ENCODE measurements at regions not wholly inside any gene's neighbourhood (a gene's known extent, or its start where the extent isn't known, plus 50 kb on each side); places are given as distances from the start of the nearest gene placed in this dataset.
"Not testable (repeated sequence)": the region's sequence is repeated elsewhere in the genome, so short reads cannot be mapped to it uniquely, and the experiment has no call there.

- no peak for DNase-seq
These were observed 1060.3 kb downstream of the DSC3 start for GRCh38 chr18:29982218-29982617.

- DNase-seq: no peak
These were observed 1062.7 kb downstream of the DSC3 start for GRCh38 chr18:29979881-29980280.

GRCh38 chr18:29969876-29970275 is 1072.7 kb downstream of the DSC3 start:
- DNase-seq: no peak

DNA sequence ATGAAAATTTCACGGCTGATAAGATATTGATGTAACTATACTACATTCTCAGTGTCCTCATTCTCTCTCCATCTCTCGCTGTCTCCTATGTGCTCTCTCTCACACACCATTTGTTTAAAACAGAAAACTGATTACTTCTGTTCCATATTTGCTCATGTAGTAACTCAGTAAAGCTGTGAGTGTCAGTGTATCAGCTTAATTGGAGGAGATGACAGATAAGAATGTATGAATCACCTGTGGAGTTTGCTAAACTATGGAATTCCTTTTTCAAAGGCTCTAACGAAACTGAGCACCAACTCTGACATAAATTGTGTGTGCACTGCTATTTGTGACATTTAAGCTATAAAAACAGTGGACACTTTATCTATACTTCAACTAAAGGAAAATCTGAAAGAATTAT is 1080.0 kb downstream of the DSC3 start:
- DNase-seq: no peak

GRCh38 chr18:29960539-29960938 is 1082.0 kb downstream of the DSC3 start:
- DNase-seq: no peak

DNA sequence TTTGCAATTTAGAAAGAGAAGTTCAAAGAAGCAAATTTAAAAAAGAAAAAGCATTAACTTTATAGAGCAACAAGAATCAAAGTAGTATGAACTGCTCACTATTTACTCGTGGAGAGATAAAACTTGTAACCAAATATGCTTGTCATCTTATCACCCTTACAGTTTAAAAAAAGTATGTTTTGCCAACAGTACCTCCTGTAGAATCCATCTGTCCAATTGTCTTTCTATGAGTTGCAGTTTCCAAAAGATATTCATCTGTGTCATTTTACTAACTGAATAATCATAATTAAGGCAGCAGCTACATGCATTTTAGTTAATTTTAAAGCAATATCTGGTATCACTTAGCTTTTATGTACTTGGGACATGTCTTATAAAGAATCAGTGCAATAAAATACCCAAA is 1112.3 kb downstream of the DSC3 start:
- no peak for DNase-seq

- DNase-seq: no peak
These were observed 1114.5 kb downstream of the DSC3 start for GRCh38 chr18:29928081-29928480.

DNA sequence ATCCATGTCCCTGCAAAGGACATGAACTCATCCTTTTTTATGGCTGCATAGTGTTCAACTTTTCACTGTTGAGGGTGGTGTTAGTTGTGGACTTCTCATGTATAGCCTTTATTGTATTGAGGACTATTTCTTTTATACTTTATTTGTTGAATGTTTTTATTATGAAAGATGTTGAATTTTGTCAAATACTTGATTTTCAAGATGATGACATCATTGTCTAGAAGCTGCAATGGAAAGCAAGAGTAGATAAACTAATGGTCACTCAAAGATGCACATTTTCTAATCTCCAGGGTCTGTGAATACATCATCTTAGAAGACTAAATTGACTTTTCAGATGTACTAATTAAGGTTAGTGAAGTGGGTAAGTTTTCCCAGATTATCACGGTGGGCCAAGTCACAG is 1117.0 kb downstream of the DSC3 start:
- DNase-seq: no peak

- no peak for DNase-seq
These were observed 1130.2 kb downstream of the DSC3 start for GRCh38 chr18:29912351-29912750.

- DNase-seq: no peak
These were observed 1149.5 kb downstream of the DSC3 start for GRCh38 chr18:29892960-29893558.

DNA sequence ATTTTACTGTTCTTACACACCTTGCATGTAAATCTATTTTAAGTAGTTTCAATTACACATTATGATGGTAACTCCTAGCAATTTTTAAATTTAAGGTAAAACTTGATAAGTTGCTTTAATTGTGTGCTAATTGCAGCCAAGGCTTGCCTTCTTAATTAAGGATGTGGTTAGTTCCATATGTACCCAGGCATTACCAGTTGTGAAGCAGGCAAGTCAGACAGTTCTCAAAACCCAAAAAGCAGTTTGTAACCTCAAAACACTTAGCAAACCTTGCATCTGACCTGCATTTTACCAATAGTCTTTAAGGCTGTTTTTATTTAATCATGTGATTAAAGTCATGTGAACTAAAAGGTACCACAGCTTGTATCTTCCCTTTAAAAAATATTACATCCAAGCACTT is 1159.4 kb downstream of the DSC3 start:
- DNase-seq: no peak

GRCh38 chr18:29882620-29883019 is 1159.9 kb downstream of the DSC3 start:
- no peak for DNase-seq

DNA sequence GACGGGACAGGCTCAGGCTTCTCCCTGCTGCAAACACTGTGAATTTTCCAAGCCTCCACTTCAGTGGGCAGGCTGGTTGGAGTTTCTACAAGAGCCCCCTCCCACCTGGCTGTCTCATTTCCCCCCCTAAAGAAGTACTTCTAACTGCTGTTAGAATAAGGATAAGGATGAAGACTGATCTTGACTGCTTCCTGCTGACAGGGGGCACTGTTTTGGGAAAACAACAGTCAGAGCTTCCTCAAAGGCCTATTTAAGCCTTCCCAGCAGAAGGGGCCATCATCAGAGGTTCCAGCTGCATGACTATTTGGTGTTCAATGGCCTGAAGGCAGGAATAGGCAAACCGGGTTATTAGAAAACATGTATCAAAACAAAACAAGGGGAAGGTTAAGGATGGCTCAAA is 1162.8 kb downstream of the DSC3 start:
- no peak for DNase-seq

GRCh38 chr18:29874519-29875098 is 1167.9 kb downstream of the DSC3 start:
- DNase-seq: peak; percentile 5

GRCh38 chr18:29873211-29873610 is 1169.3 kb downstream of the DSC3 start:
- no peak for DNase-seq

- DNase-seq: no peak
These were observed 1171.3 kb downstream of the DSC3 start for GRCh38 chr18:29871246-29871645.

GRCh38 chr18:29862824-29863223 is 1179.7 kb downstream of the DSC3 start:
- no peak for DNase-seq

- no peak for DNase-seq
These were observed 1186.9 kb downstream of the DSC3 start for GRCh38 chr18:29855637-29856036.

- peak; percentile 3 for DNase-seq
These were observed 1189.4 kb downstream of the DSC3 start for GRCh38 chr18:29853126-29853525.

DNA sequence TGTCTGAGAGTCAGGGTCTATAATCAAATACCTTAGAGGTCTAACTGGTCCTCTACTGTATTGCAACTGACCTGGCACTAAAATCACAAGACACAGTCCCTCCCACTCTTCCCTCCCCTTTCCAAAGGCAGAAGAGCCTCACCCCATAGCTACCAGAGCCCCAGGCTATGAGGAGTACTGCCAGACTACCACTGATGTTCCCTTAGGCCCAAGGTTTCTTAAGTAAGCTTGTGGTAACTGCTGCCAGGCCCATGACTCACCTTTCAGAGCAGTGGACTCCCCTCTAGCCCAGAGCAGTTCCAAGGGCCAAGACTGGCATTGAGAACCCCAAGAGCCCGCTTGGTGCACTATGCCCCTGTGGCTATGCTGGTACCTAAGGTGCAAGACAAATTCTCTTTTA is 1193.4 kb downstream of the DSC3 start:
- no peak for DNase-seq

GRCh38 chr18:29841631-29842030 is 1200.9 kb downstream of the DSC3 start:
- DNase-seq: no peak

- DNase-seq: peak; percentile 43
These were observed 1202.5 kb downstream of the DSC3 start for GRCh38 chr18:29840089-29840488.

GRCh38 chr18:29838961-29839360 is 1203.6 kb downstream of the DSC3 start:
- not testable (repeated sequence) for DNase-seq

GRCh38 chr18:29838556-29838955 is 1204.0 kb downstream of the DSC3 start:
- DNase-seq: no peak

- no peak for DNase-seq
These were observed 1218.9 kb downstream of the DSC3 start for GRCh38 chr18:29823671-29824070.
